PC-3 (cell line): ENCODE measurements at regions not wholly inside any gene's neighbourhood (a gene's known extent, or its start where the extent isn't known, plus 50 kb on each side); places are given as distances from the start of the nearest gene placed in this dataset.
"Not testable (repeated sequence)": the region's sequence is repeated elsewhere in the genome, so short reads cannot be mapped to it uniquely, and the experiment has no call there.

Source experiments
- EZH2phosphoT487 ChIP-seq: fragments of 300-600 bp; sonication (generic); IDR thresholded peaks from 2 replicates; pipeline ENCODE4 v1.6.1; 2018; ENCODE audit warnings: mild to moderate bottlenecking, antibody characterized with exemption, low read length, borderline replicate concordance
- TF ChIP-seq, protein P1 (sequence below): fragments of 300-600 bp; sonication (generic); conservative IDR thresholded peaks from 2 replicates; pipeline ENCODE4 v1.5.1; 2017; ENCODE audit warnings: antibody characterized with exemption, low read depth, mild to moderate bottlenecking, low read length

GRCh38 chr2:241985161-241985985, 115.8 kb downstream of the RTP5 start:
- TF ChIP-seq, protein P1, sequence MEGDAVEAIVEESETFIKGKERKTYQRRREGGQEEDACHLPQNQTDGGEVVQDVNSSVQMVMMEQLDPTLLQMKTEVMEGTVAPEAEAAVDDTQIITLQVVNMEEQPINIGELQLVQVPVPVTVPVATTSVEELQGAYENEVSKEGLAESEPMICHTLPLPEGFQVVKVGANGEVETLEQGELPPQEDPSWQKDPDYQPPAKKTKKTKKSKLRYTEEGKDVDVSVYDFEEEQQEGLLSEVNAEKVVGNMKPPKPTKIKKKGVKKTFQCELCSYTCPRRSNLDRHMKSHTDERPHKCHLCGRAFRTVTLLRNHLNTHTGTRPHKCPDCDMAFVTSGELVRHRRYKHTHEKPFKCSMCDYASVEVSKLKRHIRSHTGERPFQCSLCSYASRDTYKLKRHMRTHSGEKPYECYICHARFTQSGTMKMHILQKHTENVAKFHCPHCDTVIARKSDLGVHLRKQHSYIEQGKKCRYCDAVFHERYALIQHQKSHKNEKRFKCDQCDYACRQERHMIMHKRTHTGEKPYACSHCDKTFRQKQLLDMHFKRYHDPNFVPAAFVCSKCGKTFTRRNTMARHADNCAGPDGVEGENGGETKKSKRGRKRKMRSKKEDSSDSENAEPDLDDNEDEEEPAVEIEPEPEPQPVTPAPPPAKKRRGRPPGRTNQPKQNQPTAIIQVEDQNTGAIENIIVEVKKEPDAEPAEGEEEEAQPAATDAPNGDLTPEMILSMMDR: not testable (repeated sequence)
- TF ChIP-seq EZH2phosphoT487: not testable (repeated sequence)
